ENCODE measurements at regions not wholly inside any gene's neighbourhood (a gene's known extent, or its start where the extent isn't known, plus 50 kb on each side); places are given as distances from the start of the nearest gene placed in this dataset.

DNA sequence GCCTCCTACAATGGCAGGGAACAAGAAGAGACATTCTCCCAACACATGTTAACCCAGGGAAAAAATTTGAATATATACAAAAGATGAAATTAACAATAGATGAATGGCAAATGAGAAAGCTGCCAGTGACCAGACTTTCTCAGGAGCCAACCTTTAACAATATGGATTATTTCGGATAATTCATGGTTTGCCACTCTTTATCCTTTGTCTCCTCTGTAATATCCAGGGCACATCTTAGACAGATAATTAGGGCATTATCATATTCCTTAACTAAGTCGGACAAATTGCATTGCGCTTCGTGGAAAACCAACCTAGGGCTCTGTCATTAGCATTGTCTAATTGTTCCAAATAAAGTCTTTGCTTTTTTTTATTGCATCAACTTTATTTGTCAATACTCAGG lies 97.3 kb downstream of the CDCA7 start:
- TF ChIP-seq, protein P1, sequence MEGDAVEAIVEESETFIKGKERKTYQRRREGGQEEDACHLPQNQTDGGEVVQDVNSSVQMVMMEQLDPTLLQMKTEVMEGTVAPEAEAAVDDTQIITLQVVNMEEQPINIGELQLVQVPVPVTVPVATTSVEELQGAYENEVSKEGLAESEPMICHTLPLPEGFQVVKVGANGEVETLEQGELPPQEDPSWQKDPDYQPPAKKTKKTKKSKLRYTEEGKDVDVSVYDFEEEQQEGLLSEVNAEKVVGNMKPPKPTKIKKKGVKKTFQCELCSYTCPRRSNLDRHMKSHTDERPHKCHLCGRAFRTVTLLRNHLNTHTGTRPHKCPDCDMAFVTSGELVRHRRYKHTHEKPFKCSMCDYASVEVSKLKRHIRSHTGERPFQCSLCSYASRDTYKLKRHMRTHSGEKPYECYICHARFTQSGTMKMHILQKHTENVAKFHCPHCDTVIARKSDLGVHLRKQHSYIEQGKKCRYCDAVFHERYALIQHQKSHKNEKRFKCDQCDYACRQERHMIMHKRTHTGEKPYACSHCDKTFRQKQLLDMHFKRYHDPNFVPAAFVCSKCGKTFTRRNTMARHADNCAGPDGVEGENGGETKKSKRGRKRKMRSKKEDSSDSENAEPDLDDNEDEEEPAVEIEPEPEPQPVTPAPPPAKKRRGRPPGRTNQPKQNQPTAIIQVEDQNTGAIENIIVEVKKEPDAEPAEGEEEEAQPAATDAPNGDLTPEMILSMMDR (IDR thresholded peaks at IDR 0.05; ENCODE audit: insufficient read depth, low read depth, low read length): no peak
- H3K4me3 ChIP-seq (ENCODE audit: low read depth, low read length): no peak overlapping the region
- DNase-seq (ENCODE audit: low read depth): no peak

DNA sequence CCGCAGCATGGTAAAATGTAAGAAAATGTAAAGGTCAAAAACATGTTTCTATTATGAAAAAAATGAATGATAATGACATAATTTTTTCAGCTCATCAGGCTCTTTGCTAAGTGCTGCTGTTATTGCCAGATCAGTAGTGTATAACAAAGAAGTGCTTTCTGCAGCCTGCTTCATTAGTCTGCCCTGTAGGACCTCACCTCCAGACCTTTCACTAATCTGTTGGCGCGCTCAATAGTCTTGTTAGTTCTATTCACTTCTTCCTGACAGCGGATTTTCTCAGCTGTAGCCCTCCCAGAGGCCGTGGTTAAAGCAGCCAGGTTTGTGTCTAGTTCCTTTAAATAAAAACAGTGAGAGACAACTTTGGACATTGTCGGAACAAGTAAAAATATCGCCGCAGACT lies 97.7 kb downstream of the CDCA7 start:
- no peak overlapping the region for H3K4me3 ChIP-seq (ENCODE audit: low read depth, low read length)
- DNase-seq (ENCODE audit: low read depth): no peak
- TF ChIP-seq, protein P1 (IDR thresholded peaks at IDR 0.05; ENCODE audit: insufficient read depth, low read depth, low read length): no peak

DNA sequence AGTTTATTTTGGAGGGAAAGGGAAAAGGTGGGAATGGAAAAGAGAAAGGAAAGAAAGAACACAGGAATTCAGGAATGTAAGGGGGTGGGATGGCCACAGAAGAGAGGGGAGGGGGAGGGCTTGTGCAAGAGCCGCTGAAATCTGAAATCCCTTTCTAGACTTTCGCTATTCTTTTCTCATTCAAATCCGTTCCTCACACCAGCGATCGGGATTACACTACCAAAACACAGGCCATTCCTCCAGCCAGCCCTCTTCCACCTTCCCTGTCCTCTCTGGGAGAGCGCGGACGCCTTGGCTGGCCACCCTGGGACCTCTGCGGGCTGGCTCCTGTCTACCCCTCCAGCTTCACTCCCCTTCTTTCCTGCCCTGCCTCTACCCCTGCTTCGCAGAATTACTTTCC lies 102.3 kb downstream of the CDCA7 start:
- no peak for DNase-seq (ENCODE audit: low read depth)
- H3K4me3 ChIP-seq (ENCODE audit: low read depth, low read length): no peak overlapping the region
- TF ChIP-seq, protein P1 (IDR thresholded peaks at IDR 0.05; ENCODE audit: insufficient read depth, low read depth, low read length): no peak

DNA sequence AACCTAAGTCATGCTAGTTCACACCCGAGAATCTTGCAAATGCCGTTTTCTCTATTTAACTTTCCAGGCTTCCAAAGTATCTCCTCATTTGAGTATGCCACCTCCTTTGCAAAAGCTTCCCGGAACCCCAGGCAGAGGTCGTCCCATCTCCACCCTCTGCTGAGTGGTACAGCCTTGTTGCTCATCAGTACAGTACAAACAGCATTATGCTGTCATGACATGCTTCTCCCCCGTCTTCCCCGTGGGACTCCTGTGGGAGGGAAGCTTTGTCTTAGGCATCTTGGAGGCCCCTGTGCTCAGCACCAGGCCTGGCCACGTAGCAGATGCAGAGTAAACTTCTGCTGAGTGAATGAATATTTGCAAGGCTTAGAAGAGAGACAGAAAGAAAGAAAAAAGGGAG lies 102.7 kb downstream of the CDCA7 start:
- no peak for DNase-seq (ENCODE audit: low read depth)
- TF ChIP-seq, protein P1 (IDR thresholded peaks at IDR 0.05; ENCODE audit: insufficient read depth, low read depth, low read length): no peak
- H3K4me3 ChIP-seq (ENCODE audit: low read depth, low read length): no peak overlapping the region

DNA sequence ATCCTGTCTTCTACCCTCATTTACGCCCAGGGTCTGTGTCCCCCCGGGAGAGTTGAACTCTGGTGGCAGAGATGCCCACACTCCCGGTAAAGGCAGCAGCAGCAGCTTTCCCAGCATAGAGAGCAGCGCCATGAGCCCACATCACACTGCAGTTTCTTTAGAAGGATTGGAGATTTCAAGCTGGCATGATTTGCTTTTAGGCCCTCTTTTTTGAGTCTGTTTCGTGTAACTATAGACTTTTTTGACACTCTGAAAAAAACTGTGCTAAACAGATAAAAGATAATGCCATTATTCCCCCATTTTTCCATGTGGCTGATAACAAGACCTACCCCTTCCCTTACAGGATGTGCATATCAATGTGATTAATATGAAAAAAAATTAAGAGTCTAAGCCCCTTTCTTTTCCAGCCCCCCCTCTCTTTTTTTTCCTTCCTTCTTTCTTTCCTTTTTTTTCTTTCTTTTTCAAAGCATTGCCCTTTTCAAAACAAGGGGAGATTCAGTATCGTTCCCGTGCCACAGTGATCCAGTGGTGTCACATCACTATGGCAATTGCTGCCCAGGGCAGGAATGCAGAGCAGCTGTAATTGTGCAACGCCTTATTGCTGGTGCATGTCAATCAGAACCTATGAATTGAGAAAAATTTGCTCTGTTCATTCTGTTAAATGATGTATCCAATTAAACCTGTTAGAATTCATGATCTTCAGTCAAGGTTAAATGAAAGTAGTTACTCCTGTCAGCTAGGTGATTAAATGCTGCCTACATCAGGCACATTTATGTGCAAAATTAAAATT lies 104.5 kb downstream of the CDCA7 start:
- TF ChIP-seq, protein P1 (IDR thresholded peaks at IDR 0.05; ENCODE audit: insufficient read depth, low read depth, low read length): no peak
- H3K4me3 ChIP-seq (ENCODE audit: low read depth, low read length): no peak overlapping the region
- no peak for DNase-seq (ENCODE audit: low read depth)

GRCh38 chr2:173462892-173463840 lies 108.5 kb downstream of the CDCA7 start:
- no peak for DNase-seq (ENCODE audit: low read depth)
- TF ChIP-seq, protein P1 (IDR thresholded peaks at IDR 0.05; ENCODE audit: insufficient read depth, low read depth, low read length): no peak
- H3K4me3 ChIP-seq (ENCODE audit: low read depth, low read length): no peak overlapping the region
